ENCODE measurements at regions not wholly inside any gene's neighbourhood (a gene's known extent, or its start where the extent isn't known, plus 50 kb on each side); places are given as distances from the start of the nearest gene placed in this dataset.

GRCh38 chr17:77428020-77428748 lies 287.4 kb downstream of the SEC14L1 start (continued):
- TF ChIP-seq ZBTB11 (CRISPR knock-in tag; IDR thresholded peaks at IDR 0.05) (no peak), NR1H2 (CRISPR knock-in tag; IDR thresholded peaks at IDR 0.05) (no peak), HIVEP1 (CRISPR knock-in tag; IDR thresholded peaks at IDR 0.05) (no peak), ZNF280B (CRISPR knock-in tag; IDR thresholded peaks at IDR 0.05) (no peak), REST (IDR thresholded peaks at IDR 0.05; ENCODE audit: borderline replicate concordance) (peak; percentile 29; the same call in 1 of the 2 replicates), REST (CRISPR knock-in tag; IDR thresholded peaks at IDR 0.05; ENCODE audit: low read depth) (no peak), NRF1 (conservative IDR thresholded peaks at IDR 0.05 in 1 of 2, IDR thresholded peaks at IDR 0.05 in 1 of 2) (no peak), PKNOX1 (IDR thresholded peaks at IDR 0.05) (peak; percentile 96), RAD21 (CRISPR knock-in tag; conservative IDR thresholded peaks at IDR 0.05 in 1 of 2, IDR thresholded peaks at IDR 0.05 in 1 of 2) (peak in 1 of 2 experiments; percentile 21; a peak in 1 of 4 replicates), RBFOX2 (IDR thresholded peaks at IDR 0.05; ENCODE audit: low read depth, low read length) (no peak), IRF9 (tag; IDR thresholded peaks at IDR 0.05) (no peak)
